Epithelial cell of prostate (primary cell): ENCODE measurements at regions not wholly inside any gene's neighbourhood (a gene's known extent, or its start where the extent isn't known, plus 50 kb on each side); places are given as distances from the start of the nearest gene placed in this dataset.

Source experiments
- DNase-seq: peaks from one replicate; pipeline ENCODE4 v3.0.0-alpha.2; 2011; ENCODE audit warnings: low read depth, low spot score
- H3K27ac ChIP-seq: fragments of 450-650 bp; 2 replicates; pipeline ENCODE4 v1.5.1; 2017; ENCODE audit warnings: mild to moderate bottlenecking

DNA sequence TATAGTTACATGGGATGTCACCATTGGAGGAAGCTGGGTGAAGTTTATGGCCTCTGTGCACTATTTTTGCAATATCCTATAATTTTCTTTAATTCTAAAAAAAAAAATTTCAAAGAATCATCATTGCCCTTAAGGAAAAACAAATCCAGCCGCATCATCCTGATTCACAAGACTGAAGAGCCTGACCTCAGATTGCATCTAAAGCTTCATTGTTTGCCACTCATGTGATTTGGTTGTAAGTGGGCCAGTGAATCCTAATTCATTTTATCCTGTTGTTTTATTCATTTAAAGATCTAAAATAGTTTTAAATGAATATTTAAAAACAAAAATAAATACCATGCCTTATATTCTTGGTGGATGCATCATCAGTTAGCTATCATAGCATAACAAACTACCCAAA lies 504.5 kb downstream of the TBC1D4 start:
- no peak overlapping the region for H3K27ac ChIP-seq
- DNase-seq: no peak

DNA sequence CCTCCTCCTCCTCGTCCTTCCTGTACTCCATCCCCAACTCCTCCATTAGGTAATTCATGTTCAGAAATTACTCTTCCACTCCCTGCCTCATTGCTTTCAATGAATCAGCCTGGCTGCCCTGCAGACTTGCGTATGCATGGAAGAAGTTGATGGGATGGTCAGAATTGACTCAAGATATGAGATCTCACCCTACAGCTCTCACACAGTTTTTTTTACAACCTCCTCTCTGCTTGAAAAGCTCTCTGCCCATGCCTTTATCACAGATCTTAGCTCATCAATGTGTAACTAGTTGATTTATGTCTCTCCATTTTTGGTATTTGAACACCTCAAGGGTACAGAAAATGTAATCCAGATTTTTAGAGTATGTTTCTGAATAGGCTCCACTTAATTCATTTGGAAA lies 506.9 kb downstream of the TBC1D4 start:
- DNase-seq: no peak
- no peak overlapping the region for H3K27ac ChIP-seq

- DNase-seq: no peak
- no peak overlapping the region for H3K27ac ChIP-seq
Observed at GRCh38 chr13:74973935-74974879, 507.8 kb downstream of the TBC1D4 start.

DNA sequence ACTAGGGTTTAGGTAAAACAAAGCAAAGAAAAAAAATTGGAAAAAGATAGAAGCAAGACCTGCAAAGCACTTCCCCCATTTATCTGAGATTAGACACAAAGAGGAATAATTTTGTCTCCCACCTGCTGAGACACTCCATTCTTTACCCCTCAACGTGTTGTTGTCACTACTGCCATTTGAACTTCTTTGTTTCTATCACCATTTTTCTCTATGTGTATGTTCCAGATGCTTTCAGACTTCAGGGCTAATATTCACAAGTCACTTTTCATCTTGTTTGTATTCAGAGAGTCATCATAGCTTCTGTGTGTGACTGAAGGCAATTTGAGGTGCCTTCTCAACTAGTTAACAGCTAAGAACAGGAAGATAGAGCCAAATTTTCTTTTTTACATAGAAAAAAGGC lies 512.5 kb downstream of the TBC1D4 start:
- H3K27ac ChIP-seq: no peak overlapping the region
- DNase-seq: no peak

- no peak overlapping the region for H3K27ac ChIP-seq
- no peak for DNase-seq
Observed at GRCh38 chr13:74966814-74967424, 515.0 kb downstream of the TBC1D4 start.

DNA sequence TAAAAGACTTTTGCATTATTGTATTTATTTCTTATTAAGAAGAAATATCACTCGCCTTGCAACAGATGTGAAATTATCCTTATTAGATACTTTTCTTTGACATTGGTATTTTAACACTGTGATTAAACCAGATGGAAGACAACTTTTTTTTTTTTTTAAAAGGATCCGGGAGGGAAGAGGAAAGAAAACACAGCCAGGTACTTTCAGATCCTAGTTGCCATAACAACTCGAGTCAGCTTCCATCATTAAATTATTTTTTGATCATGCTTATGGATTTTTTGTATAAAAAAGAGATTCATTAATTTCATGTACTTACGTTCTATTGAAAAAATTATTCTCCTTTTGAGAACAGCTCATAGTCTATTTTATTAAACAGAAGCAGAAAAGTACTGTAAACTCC lies 515.7 kb downstream of the TBC1D4 start:
- DNase-seq: no peak
- no peak overlapping the region for H3K27ac ChIP-seq

DNA sequence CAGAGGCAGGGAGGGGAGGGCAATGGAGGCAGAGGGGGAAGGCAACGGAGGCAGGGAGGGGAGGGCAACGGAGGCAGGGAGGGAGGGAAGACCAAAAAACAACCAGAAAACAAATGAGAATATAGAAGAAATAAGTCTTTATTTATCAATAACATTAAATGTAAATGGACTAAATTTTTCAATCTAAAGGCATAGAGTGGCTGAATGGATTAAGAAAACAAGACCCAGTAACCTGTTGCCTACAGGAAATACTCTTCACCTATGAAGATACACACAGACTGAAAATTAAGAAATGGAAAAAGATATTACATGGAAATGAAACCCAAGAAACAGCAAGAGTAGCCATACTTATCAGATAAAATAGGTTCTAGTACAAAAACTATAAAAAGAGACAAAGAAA lies 536.3 kb downstream of the TBC1D4 start:
- no peak for DNase-seq
- H3K27ac ChIP-seq: no peak overlapping the region

- H3K27ac ChIP-seq: no peak overlapping the region
- no peak for DNase-seq
Observed at GRCh38 chr13:74931698-74932433, 550.1 kb downstream of the TBC1D4 start.

- DNase-seq: peak; percentile 44
- H3K27ac ChIP-seq: no peak overlapping the region
Observed at GRCh38 chr13:74930402-74931165, 551.4 kb downstream of the TBC1D4 start.

GRCh38 chr13:74929436-74929835 lies 552.5 kb downstream of the TBC1D4 start:
- DNase-seq: no peak
- H3K27ac ChIP-seq: no peak overlapping the region

DNA sequence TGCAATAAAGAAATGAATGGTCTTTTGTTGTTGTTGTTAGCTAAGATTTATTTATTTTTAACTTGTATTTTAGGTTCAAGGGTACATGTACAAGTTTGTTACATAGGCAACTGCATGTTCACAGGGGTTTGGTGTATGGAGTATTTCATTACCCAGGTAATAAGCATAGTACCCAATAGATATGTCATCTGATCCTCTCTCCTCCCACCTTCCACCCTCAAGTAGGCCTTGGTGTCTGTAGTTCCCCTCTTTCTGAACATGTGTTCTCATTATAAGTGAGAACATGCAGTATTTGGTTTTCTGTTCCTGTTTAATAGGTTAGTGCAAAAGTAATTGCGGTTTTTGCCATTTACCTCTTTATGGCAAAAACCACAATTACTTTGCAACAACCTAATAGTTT lies 554.1 kb downstream of the TBC1D4 start:
- no peak for DNase-seq
- no peak overlapping the region for H3K27ac ChIP-seq

GRCh38 chr13:74922963-74923362 lies 559.0 kb downstream of the TBC1D4 start:
- DNase-seq: no peak
- H3K27ac ChIP-seq: no peak overlapping the region

DNA sequence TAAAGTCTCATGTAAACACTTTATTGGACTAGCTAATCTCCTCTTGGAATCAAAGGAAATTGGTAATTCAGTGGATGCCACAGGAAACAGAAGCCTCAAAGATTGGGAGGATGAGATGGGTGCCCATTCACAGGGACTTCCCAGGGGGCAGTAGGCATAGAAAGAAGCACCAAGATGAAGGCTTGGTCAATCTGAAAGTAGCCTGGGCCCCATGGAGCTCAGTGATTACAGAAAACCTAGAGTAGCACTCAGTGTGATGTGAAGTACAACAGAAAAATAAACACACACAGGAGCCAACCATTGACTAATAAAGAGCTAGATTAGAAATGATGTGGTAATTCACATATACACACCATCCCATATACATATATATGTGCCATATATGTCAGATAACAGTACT lies 560.6 kb downstream of the TBC1D4 start:
- DNase-seq: no peak
- H3K27ac ChIP-seq: no peak overlapping the region

DNA sequence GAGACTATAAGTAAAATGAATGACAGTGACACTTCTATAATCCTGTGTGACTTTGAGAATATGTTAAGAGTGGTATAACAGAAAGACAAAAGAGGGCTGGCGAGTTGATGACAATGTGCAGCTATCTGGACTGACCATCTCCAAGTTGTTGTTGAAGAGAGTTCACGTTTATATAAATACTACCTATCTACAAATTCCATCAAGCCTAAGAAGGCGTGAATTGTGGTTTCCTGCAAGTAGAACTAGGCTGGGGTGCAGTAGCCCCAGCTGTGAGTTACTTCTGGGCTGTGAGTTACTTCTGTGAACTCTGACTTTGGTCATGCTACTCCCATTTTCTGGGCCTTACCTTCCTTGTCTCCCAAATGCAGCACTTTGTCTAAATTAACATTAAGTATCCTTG lies 561.0 kb downstream of the TBC1D4 start:
- no peak overlapping the region for H3K27ac ChIP-seq
- DNase-seq: no peak

- no peak overlapping the region for H3K27ac ChIP-seq
- no peak for DNase-seq
Observed at GRCh38 chr13:74920361-74920760, 561.6 kb downstream of the TBC1D4 start.

GRCh38 chr13:74919914-74920313 lies 562.1 kb downstream of the TBC1D4 start:
- H3K27ac ChIP-seq: no peak overlapping the region
- no peak for DNase-seq

GRCh38 chr13:74912898-74913297 lies 569.1 kb downstream of the TBC1D4 start:
- DNase-seq: no peak
- no peak overlapping the region for H3K27ac ChIP-seq

GRCh38 chr13:74910415-74910814 lies 571.6 kb downstream of the TBC1D4 start:
- no peak for DNase-seq
- H3K27ac ChIP-seq: no peak overlapping the region

DNA sequence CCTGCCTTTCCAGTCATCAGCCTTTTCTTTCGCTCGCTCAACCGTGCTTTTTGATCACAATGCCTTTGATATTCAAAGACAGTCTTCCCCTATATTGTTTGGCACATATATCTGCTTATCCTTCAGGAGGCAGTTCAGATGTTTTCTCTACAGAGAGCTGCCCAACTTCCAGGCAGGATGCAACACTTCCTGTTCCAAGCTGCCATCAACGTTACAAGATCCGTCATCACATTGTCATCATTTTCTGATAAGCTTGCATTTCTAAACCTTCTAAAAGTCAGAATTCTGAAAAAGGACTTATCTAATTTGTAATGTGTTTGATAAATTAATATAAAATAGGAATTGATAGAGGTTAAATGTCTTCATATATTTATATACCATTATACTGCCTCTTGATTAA lies 574.2 kb downstream of the TBC1D4 start:
- H3K27ac ChIP-seq: no peak overlapping the region
- no peak for DNase-seq

DNA sequence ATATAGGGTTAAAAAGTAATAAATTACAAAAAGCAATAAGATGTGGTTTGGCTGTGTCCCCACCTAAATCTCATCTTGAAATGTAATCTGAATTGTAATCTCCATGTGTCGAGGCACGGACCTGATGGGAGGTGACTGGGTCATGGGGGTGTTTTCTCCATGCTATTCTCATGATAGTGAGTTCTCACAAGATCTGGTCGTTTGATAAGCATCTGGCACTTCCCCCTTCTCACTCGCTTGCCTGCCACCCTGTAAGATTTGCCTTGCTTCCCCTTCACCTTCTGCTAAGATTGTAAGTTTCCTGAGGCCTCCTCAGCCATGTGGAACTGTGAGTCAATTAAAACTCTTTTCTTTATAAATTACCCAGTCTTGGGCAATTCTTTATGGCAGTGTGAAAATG lies 577.4 kb downstream of the TBC1D4 start:
- no peak for DNase-seq
- no peak overlapping the region for H3K27ac ChIP-seq
